ENCODE measurements at regions not wholly inside any gene's neighbourhood (a gene's known extent, or its start where the extent isn't known, plus 50 kb on each side); places are given as distances from the start of the nearest gene placed in this dataset.

GRCh38 chr12:58502841-58503240, 417.5 kb downstream of the LRIG3 start:
- TF ChIP-seq, protein P1, sequence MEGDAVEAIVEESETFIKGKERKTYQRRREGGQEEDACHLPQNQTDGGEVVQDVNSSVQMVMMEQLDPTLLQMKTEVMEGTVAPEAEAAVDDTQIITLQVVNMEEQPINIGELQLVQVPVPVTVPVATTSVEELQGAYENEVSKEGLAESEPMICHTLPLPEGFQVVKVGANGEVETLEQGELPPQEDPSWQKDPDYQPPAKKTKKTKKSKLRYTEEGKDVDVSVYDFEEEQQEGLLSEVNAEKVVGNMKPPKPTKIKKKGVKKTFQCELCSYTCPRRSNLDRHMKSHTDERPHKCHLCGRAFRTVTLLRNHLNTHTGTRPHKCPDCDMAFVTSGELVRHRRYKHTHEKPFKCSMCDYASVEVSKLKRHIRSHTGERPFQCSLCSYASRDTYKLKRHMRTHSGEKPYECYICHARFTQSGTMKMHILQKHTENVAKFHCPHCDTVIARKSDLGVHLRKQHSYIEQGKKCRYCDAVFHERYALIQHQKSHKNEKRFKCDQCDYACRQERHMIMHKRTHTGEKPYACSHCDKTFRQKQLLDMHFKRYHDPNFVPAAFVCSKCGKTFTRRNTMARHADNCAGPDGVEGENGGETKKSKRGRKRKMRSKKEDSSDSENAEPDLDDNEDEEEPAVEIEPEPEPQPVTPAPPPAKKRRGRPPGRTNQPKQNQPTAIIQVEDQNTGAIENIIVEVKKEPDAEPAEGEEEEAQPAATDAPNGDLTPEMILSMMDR (IDR thresholded peaks at IDR 0.05), result no peak
- no peak for TF ChIP-seq POLR2A (IDR thresholded peaks at IDR 0.05)
